GM12878 (cell line): ENCODE measurements at regions not wholly inside any gene's neighbourhood (a gene's known extent, or its start where the extent isn't known, plus 50 kb on each side); places are given as distances from the start of the nearest gene placed in this dataset.

Experiments
- ATAC-seq: fragments of 200-7000 bp; cut with Tn5 transposase; 3 replicates; pipeline ENCODE4 v1.9.1; 2020; ENCODE audit warnings: mild to moderate bottlenecking, moderate library complexity
- BruUV-seq: library from RNA; stranded (reverse); fragments of 400-500 nt; replicated peaks from 2 replicates; lab custom pipeline; 2021; lab: Mats Ljungman, UMichigan
- CTCF ChIA-PET: fragments of 300-600 bp; sonication (Branson Sonifier 250); formaldehyde crosslinking; extraction: SDS; loops from one replicate; lab custom pipeline; 2021; ENCODE audit warnings: inconsistent platforms; lab: Yijun Ruan, JAX
- POLR2A ChIA-PET: fragments of 350-600 bp; formaldehyde crosslinking; extraction: SDS; loops from one replicate; lab custom pipeline; 2021; ENCODE audit warnings: inconsistent platforms; lab: Charles Lee
- RAD21 ChIA-PET: fragments of 300-600 bp; sonication (Branson Sonifier 250); formaldehyde crosslinking; loops from one replicate; lab custom pipeline; 2023; ENCODE audit warnings: antibody characterized with exemption; ENCODE audit not compliant: unreplicated experiment; lab: Charles Lee
- SMC1A ChIA-PET: fragments of 300-600 bp; sonication (Branson Sonifier 250); formaldehyde crosslinking; loops from one replicate; lab custom pipeline; 2023; ENCODE audit not compliant: unreplicated experiment, uncharacterized antibody; lab: Charles Lee
- DNase-seq: peaks from one replicate; pipeline ENCODE4 v3.0.0-alpha.2; 2011; ENCODE audit warnings: low read depth, low spot score
- FAIRE-seq: peaks from 3 replicates; lab custom pipeline; 2011; peaks lifted over from hg19 to GRCh38; lab: Jason Lieb, UNC
- H2AFZ ChIP-seq: 2 replicates; pipeline ENCODE4 v1.6.0; 2011; ENCODE audit warnings: low read depth, low read length, control low read depth; ENCODE audit not compliant: control insufficient read depth
- H3K27ac ChIP-seq: 2 replicates; pipeline ENCODE4 v1.5.1; 2011; ENCODE audit warnings: control low read depth; ENCODE audit not compliant: control insufficient read depth, insufficient read depth
- H3K27me3 ChIP-seq, 2 experiments: replicated peaks in 1 of 2; 2 replicates each; pipeline versions ENCODE4 v1.6.0 to v1.6.1; 2011; ENCODE audit warnings: low read length in 1 of 2; ENCODE audit not compliant: control insufficient read depth in 2 of 2, insufficient read depth in 2 of 2
- H3K36me3 ChIP-seq, 2 experiments: 2 replicates each; pipeline ENCODE4 v1.5.1; 2011; ENCODE audit warnings: low read length in 1 of 2; ENCODE audit not compliant: control insufficient read depth in 2 of 2, insufficient read depth in 2 of 2
- H3K4me1 ChIP-seq: 2 replicates; pipeline ENCODE4 v1.6.1; 2011; ENCODE audit warnings: mild to moderate bottlenecking, low read length, moderate library complexity, mixed read lengths; ENCODE audit not compliant: control insufficient read depth, insufficient read depth
- H3K4me2 ChIP-seq: 2 replicates; pipeline ENCODE4 v1.6.0; 2011; ENCODE audit warnings: control low read depth; ENCODE audit not compliant: control insufficient read depth, insufficient read depth
- H3K4me3 ChIP-seq: fragments of 200-600 bp; sonication (generic); 2 replicates; pipeline ENCODE4 v1.5.1; 2016
- H3K79me2 ChIP-seq: 2 replicates; pipeline ENCODE4 v1.6.0; 2011; ENCODE audit warnings: low read length; ENCODE audit not compliant: control insufficient read depth, insufficient read depth
- H3K9ac ChIP-seq: 2 replicates; pipeline ENCODE4 v1.8.0; 2011; ENCODE audit warnings: low read length, control low read depth, mixed read lengths; ENCODE audit not compliant: control insufficient read depth, insufficient read depth
- H3K9me3 ChIP-seq: replicated peaks from 3 replicates; pipeline ENCODE4 v1.5.1; 2011; ENCODE audit warnings: mild to moderate bottlenecking, low read length; ENCODE audit not compliant: control insufficient read depth, insufficient read depth
- H4K20me1 ChIP-seq: 2 replicates; pipeline ENCODE4 v1.6.0; 2011; ENCODE audit not compliant: control insufficient read depth, insufficient read depth
- CEBPB ChIP-seq, 2 experiments: fragments of 150-350 bp in 1 of 2; IDR thresholded peaks; 2 replicates each; pipeline ENCODE4 v1.6.1; 2012 to 2014; ENCODE audit warnings: low read depth in 2 of 2, low read length in 2 of 2, borderline replicate concordance in 1 of 2, inconsistent platforms in 1 of 2
- CHD2 ChIP-seq: IDR thresholded peaks from 2 replicates; pipeline ENCODE4 v1.6.1; 2011; ENCODE audit warnings: low read depth, low read length, improper control_type of control experiment, borderline replicate concordance
- HDAC2 ChIP-seq: fragments of 200-600 bp; sonication (generic); IDR thresholded peaks from 2 replicates; pipeline ENCODE4 v1.6.1; 2017
- IKZF1 ChIP-seq: fragments of 450-650 bp; conservative IDR thresholded peaks from 2 replicates; pipeline ENCODE4 v1.6.1; 2017; ENCODE audit warnings: antibody characterized with exemption, mild to moderate bottlenecking
- PAX5 ChIP-seq: IDR thresholded peaks from 2 replicates; pipeline ENCODE4 v1.6.1; 2011; ENCODE audit warnings: low read depth, low read length, borderline replicate concordance
- POLR2A ChIP-seq: IDR thresholded peaks from 2 replicates; pipeline ENCODE4 v1.6.1; 2011; ENCODE audit warnings: low read depth, mild to moderate bottlenecking, low read length
- RBBP5 ChIP-seq: fragments of 200-600 bp; sonication (generic); conservative IDR thresholded peaks from 2 replicates; pipeline ENCODE4 v1.6.1; 2016
- RELA ChIP-seq: fragments of 450-650 bp; IDR thresholded peaks from 2 replicates; pipeline ENCODE4 v1.8.0; 2014; ENCODE audit warnings: borderline replicate concordance; ENCODE audit not compliant: partially characterized antibody
- SIN3A ChIP-seq: IDR thresholded peaks from 2 replicates; pipeline ENCODE4 v1.6.1; 2012; ENCODE audit warnings: low read depth, low read length, improper control_type of control experiment
- SREBF2 ChIP-seq: IDR thresholded peaks from 2 replicates; pipeline ENCODE4 v1.6.1; 2012; ENCODE audit warnings: mild to moderate bottlenecking, low read length
- WGBS: methylation state at CpG from one replicate; pipeline ENCODE4 v1.1.6; 2016; ENCODE audit warnings: low lambda C conversion rate; ENCODE audit not compliant: insufficient replicate concordance, insufficient coverage; ENCODE audit errors: missing lambda C conversion rate; 5-methylcytosine and 5-hydroxymethylcytosine counted together
- in situ Hi-C: fragments of 300-500 bp; cut with MboI; formaldehyde crosslinking; loops from 9 replicates; pipeline ENCODE4 v1.14.3; 2018; ENCODE audit warnings: mixed read lengths
- intact Hi-C: fragments of 100-400 bp; cut with micrococcal nuclease; formaldehyde crosslinking; loops from one replicate; pipeline ENCODE4 v1.14.2; 2022; ENCODE audit not compliant: unreplicated experiment
- TF ChIP-seq, protein P1 (sequence below): fragments of 450-650 bp; IDR thresholded peaks from 2 replicates; pipeline ENCODE4 v1.6.1; 2014; ENCODE audit warnings: mild to moderate bottlenecking
- TF ChIP-seq, protein P2 (sequence below): fragments of 450-650 bp; IDR thresholded peaks from 2 replicates; pipeline ENCODE4 v1.6.1; 2018; ENCODE audit warnings: mild to moderate bottlenecking, low read depth, moderate library complexity; ENCODE audit not compliant: partially characterized antibody

DNA sequence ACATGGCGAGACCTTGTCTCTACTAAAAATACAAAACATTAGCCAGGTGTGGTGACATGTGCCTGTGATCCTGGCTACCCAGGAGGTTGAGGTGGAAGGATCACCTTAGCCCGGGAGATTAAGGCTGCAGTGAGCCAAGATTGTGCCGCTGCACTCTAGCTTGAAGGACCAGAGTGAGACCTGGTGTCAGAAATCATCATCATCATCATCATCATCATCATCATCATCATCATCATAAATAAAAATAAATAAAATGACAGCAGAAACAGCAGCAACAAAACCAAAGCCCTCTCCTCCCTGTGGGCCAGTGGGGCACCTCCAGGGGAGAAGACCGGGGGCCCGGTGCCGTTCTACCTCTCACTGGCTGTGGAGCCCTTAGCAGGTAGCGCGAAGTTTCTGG, 281.9 kb upstream of the CRY1 start:
- ChIA-PET CTCF (no interaction called here), SMC1A (no interaction called here)
- H3K9me3 ChIP-seq = no peaks in the 10 kb centered on the region; the same call in 2 of the 3 replicates
- TF ChIP-seq PAX5 = no peak
- TF ChIP-seq, all 136 proteins: peak for 0
- H3K4me3 ChIP-seq = no peak overlapping the region
- H3K36me3 ChIP-seq = no peaks in the 10 kb centered on the region
- FAIRE-seq (no peak), ATAC-seq (no peak), DNase-seq (no peak)
- H3K79me2 ChIP-seq = no peaks in the 10 kb centered on the region
- in situ Hi-C loops = no loop called here
- H3K27ac ChIP-seq = no peak overlapping the region
- H3K4me1 ChIP-seq = no peaks in the 10 kb centered on the region
- no peaks in the 10 kb centered on the region for H3K27me3 ChIP-seq
- POLR2A ChIA-PET = no interaction called here
- no peak overlapping the region for H2AFZ ChIP-seq
- WGBS = 51% methylated on average over 8 of the region's 8 CpGs
- RAD21 ChIA-PET = no interaction called here
- H4K20me1 ChIP-seq = no peaks in the 10 kb centered on the region
- H3K4me2 ChIP-seq = no peak overlapping the region
- no peak overlapping the region for H3K9ac ChIP-seq
- intact Hi-C loops = no loop called here
- BruUV-seq = no TSS peak

DNA sequence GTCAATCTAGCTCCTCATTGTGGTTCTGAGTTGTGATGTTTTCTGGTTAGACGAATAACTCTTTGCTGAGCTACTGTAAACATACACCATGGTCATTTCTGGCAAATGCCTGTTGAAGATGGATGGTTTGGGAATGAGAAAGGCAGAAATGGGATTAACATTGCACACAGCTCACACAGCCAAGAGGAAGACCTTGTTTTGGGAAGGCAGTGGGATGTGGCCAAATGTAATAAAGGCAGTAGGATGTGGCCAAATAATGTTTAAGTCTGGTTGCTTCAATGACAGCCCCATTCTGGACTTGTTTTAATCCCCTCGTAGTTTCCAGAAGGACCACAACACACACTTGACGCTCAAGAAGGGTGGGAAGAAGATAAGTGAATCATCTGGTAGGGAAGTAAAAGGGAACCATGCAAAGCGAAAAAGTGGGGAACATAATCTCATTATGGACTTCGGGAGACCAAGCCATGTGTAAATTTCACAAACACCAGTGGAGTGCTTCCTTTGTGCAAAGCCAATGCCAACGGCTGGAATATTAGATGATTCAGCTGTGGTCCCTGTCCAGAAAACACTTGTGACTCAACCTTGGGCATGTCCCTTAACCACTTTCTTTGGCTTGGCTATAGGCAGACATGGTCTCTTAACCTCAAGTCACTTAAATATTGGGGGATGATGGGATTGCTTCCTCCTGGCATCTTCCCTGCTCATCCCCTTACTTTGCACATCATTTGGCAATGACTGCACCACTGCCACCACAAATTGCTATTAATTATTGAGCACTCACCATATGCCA, 284.4 kb upstream of the CRY1 start:
- FAIRE-seq (no peak), DNase-seq (no peak), ATAC-seq (no peak)
- intact Hi-C loops (no loop called here), in situ Hi-C loops (no loop called here)
- CTCF ChIA-PET = no interaction called here
- H3K27me3 ChIP-seq = no peaks in the 10 kb centered on the region
- SMC1A ChIA-PET = no interaction called here
- H3K27ac ChIP-seq = no peak overlapping the region
- RAD21 ChIA-PET = no interaction called here
- no peaks in the 10 kb centered on the region for H4K20me1 ChIP-seq
- no peak overlapping the region for H3K4me3 ChIP-seq
- no peaks in the 10 kb centered on the region for H3K4me1 ChIP-seq
- H2AFZ ChIP-seq = no peak overlapping the region
- POLR2A ChIA-PET = no interaction called here
- no peaks in the 10 kb centered on the region for H3K79me2 ChIP-seq
- no peak overlapping the region for H3K4me2 ChIP-seq
- WGBS = 36% methylated on average over 6 of the region's 6 CpGs
- H3K9me3 ChIP-seq = no peaks in the 10 kb centered on the region; the same call in 2 of the 3 replicates
- H3K36me3 ChIP-seq = no peaks in the 10 kb centered on the region
- no TSS peak for BruUV-seq
- H3K9ac ChIP-seq = no peak overlapping the region
- TF ChIP-seq SIN3A = no peak
- no peak for TF ChIP-seq POLR2A
- no peak for TF ChIP-seq RELA
- TF ChIP-seq, protein P1, sequence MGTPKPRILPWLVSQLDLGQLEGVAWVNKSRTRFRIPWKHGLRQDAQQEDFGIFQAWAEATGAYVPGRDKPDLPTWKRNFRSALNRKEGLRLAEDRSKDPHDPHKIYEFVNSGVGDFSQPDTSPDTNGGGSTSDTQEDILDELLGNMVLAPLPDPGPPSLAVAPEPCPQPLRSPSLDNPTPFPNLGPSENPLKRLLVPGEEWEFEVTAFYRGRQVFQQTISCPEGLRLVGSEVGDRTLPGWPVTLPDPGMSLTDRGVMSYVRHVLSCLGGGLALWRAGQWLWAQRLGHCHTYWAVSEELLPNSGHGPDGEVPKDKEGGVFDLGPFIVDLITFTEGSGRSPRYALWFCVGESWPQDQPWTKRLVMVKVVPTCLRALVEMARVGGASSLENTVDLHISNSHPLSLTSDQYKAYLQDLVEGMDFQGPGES = no peak
- no peak for TF ChIP-seq CHD2
- no peak for TF ChIP-seq HDAC2
- TF ChIP-seq RBBP5 = no peak
- TF ChIP-seq CEBPB (IDR thresholded peaks at IDR 0.05; ENCODE audit: borderline replicate concordance in 1 of 2, low read depth in 2 of 2, low read length in 2 of 2) = no peak
- TF ChIP-seq SREBF2 = no peak
- TF ChIP-seq, protein P2, sequence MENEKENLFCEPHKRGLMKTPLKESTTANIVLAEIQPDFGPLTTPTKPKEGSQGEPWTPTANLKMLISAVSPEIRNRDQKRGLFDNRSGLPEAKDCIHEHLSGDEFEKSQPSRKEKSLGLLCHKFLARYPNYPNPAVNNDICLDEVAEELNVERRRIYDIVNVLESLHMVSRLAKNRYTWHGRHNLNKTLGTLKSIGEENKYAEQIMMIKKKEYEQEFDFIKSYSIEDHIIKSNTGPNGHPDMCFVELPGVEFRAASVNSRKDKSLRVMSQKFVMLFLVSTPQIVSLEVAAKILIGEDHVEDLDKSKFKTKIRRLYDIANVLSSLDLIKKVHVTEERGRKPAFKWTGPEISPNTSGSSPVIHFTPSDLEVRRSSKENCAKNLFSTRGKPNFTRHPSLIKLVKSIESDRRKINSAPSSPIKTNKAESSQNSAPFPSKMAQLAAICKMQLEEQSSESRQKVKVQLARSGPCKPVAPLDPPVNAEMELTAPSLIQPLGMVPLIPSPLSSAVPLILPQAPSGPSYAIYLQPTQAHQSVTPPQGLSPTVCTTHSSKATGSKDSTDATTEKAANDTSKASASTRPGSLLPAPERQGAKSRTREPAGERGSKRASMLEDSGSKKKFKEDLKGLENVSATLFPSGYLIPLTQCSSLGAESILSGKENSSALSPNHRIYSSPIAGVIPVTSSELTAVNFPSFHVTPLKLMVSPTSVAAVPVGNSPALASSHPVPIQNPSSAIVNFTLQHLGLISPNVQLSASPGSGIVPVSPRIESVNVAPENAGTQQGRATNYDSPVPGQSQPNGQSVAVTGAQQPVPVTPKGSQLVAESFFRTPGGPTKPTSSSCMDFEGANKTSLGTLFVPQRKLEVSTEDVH = no peak
- no peak for TF ChIP-seq IKZF1
